ENCODE measurements at regions not wholly inside any gene's neighbourhood (a gene's known extent, or its start where the extent isn't known, plus 50 kb on each side); places are given as distances from the start of the nearest gene placed in this dataset.
"Not testable (repeated sequence)": the region's sequence is repeated elsewhere in the genome, so short reads cannot be mapped to it uniquely, and the experiment has no call there.

DNA sequence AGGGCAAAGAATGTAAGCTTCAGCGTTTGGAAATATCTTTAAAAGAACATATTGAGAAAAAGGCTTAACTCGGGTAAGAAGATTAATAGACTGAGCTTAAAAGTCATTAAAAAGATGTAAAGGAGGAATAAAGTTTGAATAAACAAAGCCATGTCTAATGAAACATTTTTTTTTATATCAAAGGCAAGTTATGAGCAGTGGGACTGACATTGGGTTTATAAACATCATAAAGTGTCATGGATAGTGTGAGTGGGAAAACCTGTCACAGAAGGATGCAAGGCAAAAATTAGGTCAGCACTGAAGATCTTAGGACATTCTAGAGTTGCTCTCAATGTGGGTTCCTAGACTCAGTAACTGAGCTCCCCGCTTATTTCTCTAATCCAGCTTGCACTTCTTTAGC, 438.0 kb upstream of the CDH11 start:
- Histone ChIP-seq H3K27ac (no peak overlapping the region), H3K4me1 (no peaks in the 10 kb centered on the region), H3K36me3 (no peaks in the 10 kb centered on the region), H3K9me3 (no peaks in the 10 kb centered on the region), H3K27me3 (no peaks in the 10 kb centered on the region), H3K4me3 (no peak overlapping the region)
- TF ChIP-seq, protein P1, sequence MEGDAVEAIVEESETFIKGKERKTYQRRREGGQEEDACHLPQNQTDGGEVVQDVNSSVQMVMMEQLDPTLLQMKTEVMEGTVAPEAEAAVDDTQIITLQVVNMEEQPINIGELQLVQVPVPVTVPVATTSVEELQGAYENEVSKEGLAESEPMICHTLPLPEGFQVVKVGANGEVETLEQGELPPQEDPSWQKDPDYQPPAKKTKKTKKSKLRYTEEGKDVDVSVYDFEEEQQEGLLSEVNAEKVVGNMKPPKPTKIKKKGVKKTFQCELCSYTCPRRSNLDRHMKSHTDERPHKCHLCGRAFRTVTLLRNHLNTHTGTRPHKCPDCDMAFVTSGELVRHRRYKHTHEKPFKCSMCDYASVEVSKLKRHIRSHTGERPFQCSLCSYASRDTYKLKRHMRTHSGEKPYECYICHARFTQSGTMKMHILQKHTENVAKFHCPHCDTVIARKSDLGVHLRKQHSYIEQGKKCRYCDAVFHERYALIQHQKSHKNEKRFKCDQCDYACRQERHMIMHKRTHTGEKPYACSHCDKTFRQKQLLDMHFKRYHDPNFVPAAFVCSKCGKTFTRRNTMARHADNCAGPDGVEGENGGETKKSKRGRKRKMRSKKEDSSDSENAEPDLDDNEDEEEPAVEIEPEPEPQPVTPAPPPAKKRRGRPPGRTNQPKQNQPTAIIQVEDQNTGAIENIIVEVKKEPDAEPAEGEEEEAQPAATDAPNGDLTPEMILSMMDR (IDR thresholded peaks at IDR 0.05): no peak
- no peak for TF ChIP-seq POLR2A (IDR thresholded peaks at IDR 0.05)
- no peak for DNase-seq

DNA sequence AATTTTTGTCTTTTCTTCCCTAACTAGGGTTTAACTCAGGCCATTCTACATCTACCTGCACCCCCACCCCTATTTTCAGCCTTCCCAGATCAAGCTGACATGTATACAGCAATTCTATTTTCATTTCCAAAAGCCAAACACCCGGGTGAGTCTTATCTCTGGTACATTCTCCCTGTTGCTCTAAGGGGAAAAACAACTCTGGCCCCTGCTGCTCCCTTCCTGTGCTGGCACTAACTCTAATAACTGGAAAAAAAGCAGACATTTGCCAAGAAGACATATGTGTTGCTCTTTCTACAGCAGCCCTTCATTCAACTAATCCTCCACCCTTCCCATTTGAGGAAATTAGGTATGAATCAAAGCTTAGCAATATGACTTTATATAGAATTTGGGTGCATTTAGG, 427.8 kb upstream of the CDH11 start:
- not testable (repeated sequence) for H3K27ac ChIP-seq, H3K4me3 ChIP-seq, H3K27me3 ChIP-seq, H3K9me3 ChIP-seq, H3K4me1 ChIP-seq, DNase-seq, H3K36me3 ChIP-seq

DNA sequence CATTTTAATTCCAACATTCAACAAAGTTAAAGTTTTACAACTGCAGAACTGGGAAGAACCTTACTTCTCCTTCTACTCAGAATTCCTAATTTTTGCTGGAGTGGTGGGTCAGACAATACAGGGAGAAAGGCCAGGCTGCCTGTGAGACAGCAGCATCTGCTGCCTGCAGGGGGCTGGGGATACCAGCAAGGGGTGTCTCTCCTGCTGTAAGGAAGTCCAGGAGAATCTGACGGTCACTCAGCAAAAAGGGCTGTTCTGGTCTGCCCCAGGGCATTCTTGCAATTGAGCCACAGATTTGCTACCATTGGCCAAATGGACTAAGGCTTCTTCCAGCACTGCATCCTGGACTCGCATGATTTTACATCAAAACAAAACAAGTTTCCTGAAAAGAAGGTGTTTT, 426.6 kb upstream of the CDH11 start:
- Histone ChIP-seq H3K4me1 (no peaks in the 10 kb centered on the region), H3K27me3 (no peaks in the 10 kb centered on the region), H3K27ac (no peak overlapping the region), H3K9me3 (no peaks in the 10 kb centered on the region), H3K4me3 (no peak overlapping the region), H3K36me3 (no peaks in the 10 kb centered on the region)
- DNase-seq: no peak
- TF ChIP-seq, protein P1 (IDR thresholded peaks at IDR 0.05): no peak
- TF ChIP-seq POLR2A (IDR thresholded peaks at IDR 0.05): no peak

DNA sequence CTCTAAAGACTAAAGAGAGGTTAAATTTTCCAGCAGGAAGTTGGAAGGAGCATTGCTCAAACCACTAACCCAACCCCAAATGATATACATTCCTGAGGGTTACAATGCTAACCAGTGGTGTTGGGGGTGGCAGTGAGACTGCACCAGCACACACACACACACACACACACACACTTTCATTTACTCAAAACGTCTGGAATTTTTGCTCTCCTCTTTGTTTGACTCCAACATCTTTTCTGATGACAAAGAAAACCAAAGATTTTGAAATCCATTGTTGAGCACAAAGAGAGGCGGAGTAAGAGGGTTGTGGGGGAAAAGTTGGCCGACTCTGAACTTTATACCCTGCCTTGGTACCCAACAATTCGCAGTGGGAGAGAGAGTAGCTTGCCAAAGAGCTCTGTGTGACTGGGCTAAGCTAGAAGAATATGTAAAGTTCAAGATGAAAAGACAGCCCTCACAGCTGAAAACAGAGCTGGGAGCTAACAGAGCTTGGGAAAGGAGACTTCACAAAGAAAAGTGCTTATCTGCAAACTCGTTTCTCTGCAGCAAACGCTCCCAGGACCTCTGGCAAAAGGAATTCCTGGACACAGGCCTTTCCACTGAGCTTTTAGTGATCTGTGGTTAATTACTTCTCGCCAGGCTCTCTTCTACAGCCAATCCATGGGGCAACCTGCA, 426.0 kb upstream of the CDH11 start:
- TF ChIP-seq, protein P1 (IDR thresholded peaks at IDR 0.05): no peak
- TF ChIP-seq POLR2A (IDR thresholded peaks at IDR 0.05): no peak
- Histone ChIP-seq H3K4me1 (no peaks in the 10 kb centered on the region), H3K27me3 (no peaks in the 10 kb centered on the region), H3K4me3 (no peak overlapping the region), H3K36me3 (no peaks in the 10 kb centered on the region), H3K9me3 (no peaks in the 10 kb centered on the region), H3K27ac (no peak overlapping the region)
- DNase-seq: no peak

DNA sequence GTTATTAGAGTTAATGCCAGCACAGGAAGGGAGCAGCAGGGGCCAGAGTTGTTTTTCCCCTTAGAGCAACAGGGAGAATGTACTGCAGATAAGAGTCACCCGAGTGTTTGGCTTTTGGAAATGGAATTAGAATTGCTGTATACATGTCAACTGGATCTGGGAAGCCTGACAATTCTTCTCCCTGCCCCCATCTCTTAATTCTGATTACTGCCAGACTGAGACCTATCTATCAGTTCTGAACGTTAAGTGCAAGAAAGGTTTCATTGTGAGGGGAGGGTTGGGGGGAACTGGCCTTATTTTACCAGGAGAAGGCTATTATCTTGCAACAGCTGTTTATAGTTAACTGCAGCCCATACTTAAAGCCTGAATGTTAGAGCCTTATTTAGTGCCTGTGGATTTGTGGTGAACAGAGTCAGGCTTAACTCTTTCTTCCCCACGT, 424.5 kb upstream of the CDH11 start:
- H3K4me1 ChIP-seq: no peaks in the 10 kb centered on the region
- DNase-seq: no peak
- no peak overlapping the region for H3K27ac ChIP-seq
- H3K9me3 ChIP-seq: no peaks in the 10 kb centered on the region
- TF ChIP-seq, protein P1 (IDR thresholded peaks at IDR 0.05): no peak
- no peak for TF ChIP-seq POLR2A (IDR thresholded peaks at IDR 0.05)
- H3K36me3 ChIP-seq: no peaks in the 10 kb centered on the region
- H3K27me3 ChIP-seq: no peaks in the 10 kb centered on the region
- no peak overlapping the region for H3K4me3 ChIP-seq

DNA sequence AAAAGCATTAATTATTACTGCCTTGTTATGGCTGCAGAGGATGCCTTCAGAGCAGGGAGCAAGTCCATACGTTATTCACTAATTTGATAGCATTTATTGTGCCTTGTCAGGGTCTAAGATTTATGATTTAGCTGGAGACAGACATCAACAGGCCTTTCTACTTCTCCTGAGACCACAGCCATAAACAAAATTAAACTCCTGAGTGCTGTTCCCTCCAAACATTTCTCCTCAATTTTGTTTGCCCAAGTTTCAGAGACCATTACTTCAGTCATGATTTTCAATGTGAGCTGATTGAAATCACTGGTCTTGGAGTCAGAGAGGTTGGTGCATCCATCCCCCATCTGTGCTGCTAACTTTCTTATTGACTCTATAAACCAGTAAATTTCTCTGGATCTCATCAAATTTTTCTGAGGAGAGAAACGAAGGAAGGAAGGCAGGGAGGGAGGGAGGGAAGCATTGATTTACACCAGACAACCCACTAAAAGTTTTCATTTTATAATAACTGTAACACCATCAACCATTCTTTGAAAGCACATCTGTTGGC, 423.6 kb upstream of the CDH11 start:
- Histone ChIP-seq H3K9me3 (no peaks in the 10 kb centered on the region), H3K27ac (no peak overlapping the region), H3K4me3 (no peak overlapping the region), H3K4me1 (no peaks in the 10 kb centered on the region), H3K36me3 (no peaks in the 10 kb centered on the region), H3K27me3 (no peaks in the 10 kb centered on the region)
- no peak for TF ChIP-seq POLR2A (IDR thresholded peaks at IDR 0.05)
- TF ChIP-seq, protein P1 (IDR thresholded peaks at IDR 0.05): no peak
- no peak for DNase-seq

All from Peyer's patch (tissue), 4 donors.